Esophagus squamous epithelium (tissue), 4 donors: ENCODE measurements at regions not wholly inside any gene's neighbourhood (a gene's known extent, or its start where the extent isn't known, plus 50 kb on each side); places are given as distances from the start of the nearest gene placed in this dataset.
"Not testable (repeated sequence)": the region's sequence is repeated elsewhere in the genome, so short reads cannot be mapped to it uniquely, and the experiment has no call there.

ENCODE experiments used
- POLR2A ChIP-seq, 4 donors: fragments of 450-650 bp; IDR thresholded peaks; one replicate each; pipeline ENCODE4 v1.6.1; 2017; ENCODE audit warnings: antibody characterized with exemption in 4 of 4, mild to moderate bottlenecking in 4 of 4, moderate library complexity in 3 of 4
- TF ChIP-seq, protein P1 (sequence below), 6 experiments: fragments of 450-650 bp in 4 of 6; fragments of 200-600 bp in 2 of 6; sonication (generic) in 2 of 6; IDR thresholded peaks; one replicate each; pipeline ENCODE4 v1.5.1; 2016 to 2019; ENCODE audit warnings: antibody characterized with exemption in 6 of 6, mild to moderate bottlenecking in 4 of 6, moderate library complexity in 4 of 6

DNA sequence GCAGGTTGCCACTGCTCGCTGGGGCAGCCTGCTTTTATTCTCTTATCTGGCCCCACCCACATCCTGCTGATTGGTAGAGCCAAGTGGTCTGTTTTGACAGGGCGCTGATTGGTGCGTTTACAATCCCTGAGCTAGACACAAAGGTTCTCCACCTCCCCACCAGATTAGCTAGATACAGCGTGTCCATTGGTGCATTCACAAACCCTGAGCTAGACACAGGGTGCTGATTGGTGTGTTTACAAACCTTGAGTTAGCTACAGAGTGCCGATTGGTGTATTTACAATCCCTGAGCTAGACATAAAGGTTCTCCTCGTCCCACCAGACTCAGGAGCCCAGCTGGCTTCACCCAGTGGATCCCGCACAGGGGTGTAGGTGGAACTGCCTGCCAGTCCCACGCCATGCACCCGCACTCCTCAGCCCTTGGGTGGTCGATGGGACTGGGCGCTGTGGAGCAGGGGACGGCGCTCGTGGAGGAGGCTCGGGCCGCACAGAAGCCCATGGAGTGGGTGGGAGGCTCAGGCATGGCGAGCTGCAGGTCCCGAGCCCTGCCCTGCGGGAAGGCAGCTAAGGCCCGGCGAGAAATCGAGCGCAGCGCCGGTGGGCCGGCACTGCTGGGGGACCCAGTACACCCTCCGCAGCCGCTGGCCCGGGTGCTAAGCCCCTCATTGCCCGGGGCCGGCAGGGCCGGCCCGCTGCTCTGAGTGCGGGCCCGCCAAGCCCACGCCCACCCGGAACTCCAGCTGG is 1526.2 kb downstream of the SI start:
- TF ChIP-seq, protein P1, sequence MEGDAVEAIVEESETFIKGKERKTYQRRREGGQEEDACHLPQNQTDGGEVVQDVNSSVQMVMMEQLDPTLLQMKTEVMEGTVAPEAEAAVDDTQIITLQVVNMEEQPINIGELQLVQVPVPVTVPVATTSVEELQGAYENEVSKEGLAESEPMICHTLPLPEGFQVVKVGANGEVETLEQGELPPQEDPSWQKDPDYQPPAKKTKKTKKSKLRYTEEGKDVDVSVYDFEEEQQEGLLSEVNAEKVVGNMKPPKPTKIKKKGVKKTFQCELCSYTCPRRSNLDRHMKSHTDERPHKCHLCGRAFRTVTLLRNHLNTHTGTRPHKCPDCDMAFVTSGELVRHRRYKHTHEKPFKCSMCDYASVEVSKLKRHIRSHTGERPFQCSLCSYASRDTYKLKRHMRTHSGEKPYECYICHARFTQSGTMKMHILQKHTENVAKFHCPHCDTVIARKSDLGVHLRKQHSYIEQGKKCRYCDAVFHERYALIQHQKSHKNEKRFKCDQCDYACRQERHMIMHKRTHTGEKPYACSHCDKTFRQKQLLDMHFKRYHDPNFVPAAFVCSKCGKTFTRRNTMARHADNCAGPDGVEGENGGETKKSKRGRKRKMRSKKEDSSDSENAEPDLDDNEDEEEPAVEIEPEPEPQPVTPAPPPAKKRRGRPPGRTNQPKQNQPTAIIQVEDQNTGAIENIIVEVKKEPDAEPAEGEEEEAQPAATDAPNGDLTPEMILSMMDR (IDR thresholded peaks at IDR 0.05) = not testable (repeated sequence)
- TF ChIP-seq POLR2A (IDR thresholded peaks at IDR 0.05) = not testable (repeated sequence)
